H9 (cell line): ENCODE measurements at regions not wholly inside any gene's neighbourhood (a gene's known extent, or its start where the extent isn't known, plus 50 kb on each side); places are given as distances from the start of the nearest gene placed in this dataset.

ENCODE experiments used
- DNase-seq: peaks from one replicate; pipeline ENCODE4 v3.0.0-alpha.2; 2017
- H2AFZ ChIP-seq: one replicate; pipeline ENCODE4 v1.6.1; 2013; ENCODE audit warnings: mild to moderate bottlenecking, low read length, control low read depth, moderate library complexity
- H2AK5ac ChIP-seq: 2 replicates; pipeline ENCODE4 v1.6.1; 2013; ENCODE audit warnings: low read length, control low read depth, mixed read lengths; ENCODE audit not compliant: insufficient read length
- H2BK120ac ChIP-seq: one replicate; pipeline ENCODE4 v1.6.1; 2013; ENCODE audit warnings: low read depth, mild to moderate bottlenecking, low read length, control low read depth, inconsistent platforms; ENCODE audit not compliant: poor library complexity, severe bottlenecking
- H2BK12ac ChIP-seq: 2 replicates; pipeline ENCODE4 v1.6.1; 2013; ENCODE audit warnings: low read length, control low read depth, mixed read lengths, low read depth; ENCODE audit not compliant: insufficient read length
- H2BK15ac ChIP-seq: 2 replicates; pipeline ENCODE4 v1.6.1; 2013; ENCODE audit warnings: low read depth, low read length, control low read depth
- H2BK20ac ChIP-seq: one replicate; pipeline ENCODE4 v1.6.1; 2013; ENCODE audit warnings: low read depth, mild to moderate bottlenecking, low read length, control low read depth, inconsistent platforms; ENCODE audit not compliant: poor library complexity, severe bottlenecking
- H2BK5ac ChIP-seq: 2 replicates; pipeline ENCODE4 v1.6.1; 2013; ENCODE audit warnings: low read length, control low read depth, mixed read lengths; ENCODE audit not compliant: insufficient read length
- H3K14ac ChIP-seq: 2 replicates; pipeline ENCODE4 v1.6.1; 2013; ENCODE audit warnings: low read length, control low read depth; ENCODE audit not compliant: insufficient read depth
- H3K18ac ChIP-seq: 2 replicates; pipeline ENCODE4 v1.6.1; 2013; ENCODE audit warnings: low read depth, mild to moderate bottlenecking, mixed read lengths, low read length, control low read depth; ENCODE audit not compliant: insufficient read length
- H3K23ac ChIP-seq: 2 replicates; pipeline ENCODE4 v1.6.1; 2013; ENCODE audit warnings: low read length, control low read depth, mixed read lengths, low read depth; ENCODE audit not compliant: insufficient read length
- H3K23me2 ChIP-seq: 2 replicates; pipeline ENCODE4 v1.6.1; 2013; ENCODE audit warnings: low read depth, mild to moderate bottlenecking, mixed read lengths, low read length, control low read depth; ENCODE audit not compliant: insufficient read length, poor library complexity, severe bottlenecking
- H3K27ac ChIP-seq: 2 replicates; pipeline ENCODE4 v1.5.1; 2013; ENCODE audit warnings: low read length, control low read depth, mixed read lengths, low read depth; ENCODE audit not compliant: insufficient read length
- H3K27me3 ChIP-seq: 2 replicates; pipeline ENCODE4 v1.6.1; 2013; ENCODE audit warnings: low read length, control low read depth, inconsistent platforms; ENCODE audit not compliant: insufficient read depth
- H3K4ac ChIP-seq: 2 replicates; pipeline ENCODE4 v1.6.1; 2013; ENCODE audit warnings: low read depth, mild to moderate bottlenecking, control low read depth, inconsistent platforms, low read length, moderate library complexity
- H3K4me1 ChIP-seq: 2 replicates; pipeline ENCODE4 v1.6.1; 2013; ENCODE audit warnings: low read length, control low read depth, inconsistent platforms; ENCODE audit not compliant: insufficient read depth
- H3K4me2 ChIP-seq: 2 replicates; pipeline ENCODE4 v1.6.1; 2013; ENCODE audit warnings: low read length, control low read depth, mixed read lengths; ENCODE audit not compliant: insufficient read length, insufficient read depth
- H3K56ac ChIP-seq: 2 replicates; pipeline ENCODE4 v1.6.1; 2013; ENCODE audit warnings: low read depth, mild to moderate bottlenecking, mixed read lengths, low read length, control low read depth; ENCODE audit not compliant: insufficient read length
- H3K79me1 ChIP-seq: 2 replicates; pipeline ENCODE4 v1.6.1; 2013; ENCODE audit warnings: low read depth, mild to moderate bottlenecking, moderate library complexity, low read length, control low read depth, inconsistent platforms; ENCODE audit not compliant: insufficient read depth, poor library complexity, severe bottlenecking
- H3K79me2 ChIP-seq: 2 replicates; pipeline ENCODE4 v1.6.1; 2013; ENCODE audit warnings: low read length, control low read depth, inconsistent platforms; ENCODE audit not compliant: insufficient read depth
- H3K9ac ChIP-seq: 2 replicates; pipeline ENCODE4 v1.6.1; 2013; ENCODE audit warnings: low read length, control low read depth, mixed read lengths; ENCODE audit not compliant: insufficient read length; ENCODE audit errors: extremely low read depth
- H3K9me3 ChIP-seq: one replicate; pipeline ENCODE4 v1.6.1; 2013; ENCODE audit warnings: low read depth, low read length, inconsistent platforms; ENCODE audit not compliant: control insufficient read depth
- H3T11ph ChIP-seq: one replicate; pipeline ENCODE4 v1.6.1; 2013; ENCODE audit warnings: mild to moderate bottlenecking, low read length, control low read depth, inconsistent platforms
- H4K20me1 ChIP-seq: one replicate; pipeline ENCODE4 v1.6.1; 2013; ENCODE audit not compliant: control insufficient read depth, insufficient read length, insufficient read depth
- H4K5ac ChIP-seq: 2 replicates; pipeline ENCODE4 v1.6.1; 2013; ENCODE audit warnings: low read depth, mild to moderate bottlenecking, mixed read lengths, low read length, control low read depth; ENCODE audit not compliant: insufficient read length
- H4K8ac ChIP-seq: replicated peaks from 2 replicates; pipeline ENCODE4 v1.6.1; 2013; ENCODE audit warnings: low read length, control low read depth, mixed read lengths, low read depth; ENCODE audit not compliant: insufficient read length
- H4K91ac ChIP-seq: 2 replicates; pipeline ENCODE4 v1.6.1; 2013; ENCODE audit warnings: low read depth, mild to moderate bottlenecking, moderate library complexity, mixed read lengths, low read length, control low read depth; ENCODE audit not compliant: insufficient read length
- H3K27ac Mint-ChIP-seq, 3 experiments: 2 replicates in 2 of 3; 3 replicates in 1 of 3; pipeline ENCODE4 v1.8.0; 2020 to 2021; ENCODE audit warnings: mixed read lengths in 3 of 3, mild to moderate bottlenecking in 1 of 3, moderate library complexity in 1 of 3
- H3K27me3 Mint-ChIP-seq: 2 replicates; pipeline ENCODE4 v1.8.0; 2021; ENCODE audit warnings: low read depth, mild to moderate bottlenecking, moderate library complexity, mixed read lengths
- H3K36me3 Mint-ChIP-seq, 3 experiments: 2 replicates in 2 of 3; 3 replicates in 1 of 3; pipeline ENCODE4 v1.8.0; 2020 to 2021; ENCODE audit warnings: low read depth in 3 of 3, mixed read lengths in 3 of 3; ENCODE audit not compliant: insufficient read depth in 1 of 3
- H3K4me1 Mint-ChIP-seq, 2 experiments: 2 replicates each; pipeline ENCODE4 v1.8.0; 2020; ENCODE audit warnings: mixed read lengths in 2 of 2
- H3K4me3 Mint-ChIP-seq, 2 experiments: 2 replicates in 1 of 2; 3 replicates in 1 of 2; pipeline ENCODE4 v1.8.0; 2020 to 2021; ENCODE audit warnings: mild to moderate bottlenecking in 2 of 2, mixed read lengths in 2 of 2, moderate library complexity in 1 of 2
- H3K9me3 Mint-ChIP-seq, 2 experiments: 2 replicates in 1 of 2; 3 replicates in 1 of 2; pipeline ENCODE4 v1.8.0; 2020; ENCODE audit warnings: mild to moderate bottlenecking in 2 of 2, mixed read lengths in 2 of 2, moderate library complexity in 1 of 2
- TF ChIP-seq, protein P1 (sequence below): fragments of 200-600 bp; sonication (generic); conservative IDR thresholded peaks from 3 replicates; pipeline ENCODE4 v1.8.0; 2021; ENCODE audit warnings: antibody characterized with exemption, mild to moderate bottlenecking

DNA sequence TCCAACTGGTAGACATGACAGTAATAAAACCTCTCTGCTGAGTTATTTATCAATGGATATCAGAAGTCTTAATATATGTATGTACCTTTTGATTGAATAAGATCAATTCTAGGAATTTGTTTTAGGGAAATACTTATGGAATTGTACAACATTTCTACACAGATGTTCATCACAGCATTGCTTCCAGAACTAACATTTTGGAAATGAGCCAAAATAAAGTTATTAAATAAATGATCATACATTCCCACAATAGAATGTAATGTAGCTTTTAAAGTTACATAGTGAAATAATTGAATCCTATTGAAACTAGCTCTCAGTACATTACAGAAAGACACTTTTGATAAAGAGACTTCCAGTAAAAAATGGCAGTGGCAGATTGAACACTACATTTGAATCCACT is 481.6 kb upstream of the LRRN3 start:
- H3K27ac Mint-ChIP-seq = no peak overlapping the region
- Histone ChIP-seq H3K14ac (no peak overlapping the region), H3K27ac (no peak overlapping the region), H3K56ac (no peak overlapping the region), H3K9ac (no peak overlapping the region), H2AK5ac (no peak overlapping the region), H2AFZ (no peak overlapping the region), H2BK5ac (no peak overlapping the region), H4K20me1 (no peaks in the 10 kb centered on the region), H2BK12ac (no peak overlapping the region), H3K4me1 (no peaks in the 10 kb centered on the region), H2BK20ac (no peak overlapping the region), H3K23ac (no peak overlapping the region), H3K18ac (no peak overlapping the region), H2BK120ac (no peak overlapping the region), H3T11ph (no peak overlapping the region), H3K79me1 (no peaks in the 10 kb centered on the region), H2BK15ac (no peak overlapping the region), H3K9me3 (no peaks in the 10 kb centered on the region), H4K8ac (no peak overlapping the region), H3K27me3 (no peaks in the 10 kb centered on the region), H3K4ac (no peak overlapping the region), H4K5ac (no peak overlapping the region), H4K91ac (no peak overlapping the region), H3K4me2 (no peak overlapping the region), H3K23me2 (no peaks in the 10 kb centered on the region), H3K79me2 (no peaks in the 10 kb centered on the region)
- no peak overlapping the region for H3K4me3 Mint-ChIP-seq
- TF ChIP-seq, protein P1, sequence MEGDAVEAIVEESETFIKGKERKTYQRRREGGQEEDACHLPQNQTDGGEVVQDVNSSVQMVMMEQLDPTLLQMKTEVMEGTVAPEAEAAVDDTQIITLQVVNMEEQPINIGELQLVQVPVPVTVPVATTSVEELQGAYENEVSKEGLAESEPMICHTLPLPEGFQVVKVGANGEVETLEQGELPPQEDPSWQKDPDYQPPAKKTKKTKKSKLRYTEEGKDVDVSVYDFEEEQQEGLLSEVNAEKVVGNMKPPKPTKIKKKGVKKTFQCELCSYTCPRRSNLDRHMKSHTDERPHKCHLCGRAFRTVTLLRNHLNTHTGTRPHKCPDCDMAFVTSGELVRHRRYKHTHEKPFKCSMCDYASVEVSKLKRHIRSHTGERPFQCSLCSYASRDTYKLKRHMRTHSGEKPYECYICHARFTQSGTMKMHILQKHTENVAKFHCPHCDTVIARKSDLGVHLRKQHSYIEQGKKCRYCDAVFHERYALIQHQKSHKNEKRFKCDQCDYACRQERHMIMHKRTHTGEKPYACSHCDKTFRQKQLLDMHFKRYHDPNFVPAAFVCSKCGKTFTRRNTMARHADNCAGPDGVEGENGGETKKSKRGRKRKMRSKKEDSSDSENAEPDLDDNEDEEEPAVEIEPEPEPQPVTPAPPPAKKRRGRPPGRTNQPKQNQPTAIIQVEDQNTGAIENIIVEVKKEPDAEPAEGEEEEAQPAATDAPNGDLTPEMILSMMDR = no peak
- H3K36me3 Mint-ChIP-seq = no peaks in the 10 kb centered on the region
- H3K4me1 Mint-ChIP-seq = no peaks in the 10 kb centered on the region
- no peak for DNase-seq
- no peaks in the 10 kb centered on the region for H3K27me3 Mint-ChIP-seq
- H3K9me3 Mint-ChIP-seq = no peaks in the 10 kb centered on the region
